Stomach (tissue), 8 donors: ENCODE measurements at regions not wholly inside any gene's neighbourhood (a gene's known extent, or its start where the extent isn't known, plus 50 kb on each side); places are given as distances from the start of the nearest gene placed in this dataset.
A peak's percentile ranks its signal among the peaks of the same experiment; 100 is the strongest.

Source experiments
- DNase-seq, 2 donors: peaks; one replicate each; pipeline versions ENCODE4 v3.0.0 to v3.0.0-alpha.2; 2013 to 2019
- H3K27ac ChIP-seq, 5 donors: fragments of 200-600 bp in 4 of 5; sonication (generic) in 4 of 5; one replicate each; pipeline ENCODE4 v1.5.1; 2013 to 2019; ENCODE audit warnings: mild to moderate bottlenecking in 1 of 5, moderate library complexity in 1 of 5
- H3K27me3 ChIP-seq, 3 donors: fragments of 200-600 bp; sonication (generic); one replicate each; pipeline ENCODE4 v1.5.1; 2017 to 2019; ENCODE audit warnings: mixed run types in 1 of 3
- H3K36me3 ChIP-seq, 4 donors: fragments of 200-600 bp; sonication (generic); 1 replicate in 3 of 4; 2 replicates in 1 of 4; pipeline ENCODE4 v1.5.1; 2016 to 2019
- H3K4me1 ChIP-seq, 4 donors: fragments of 200-600 bp; sonication (generic); one replicate each; pipeline ENCODE4 v1.5.1; 2016 to 2019
- H3K4me3 ChIP-seq, 4 donors: fragments of 200-600 bp; sonication (generic) in 3 of 4; one replicate each; pipeline ENCODE4 v1.5.1; 2016 to 2019; ENCODE audit warnings: mild to moderate bottlenecking in 1 of 4
- H3K9me3 ChIP-seq, 4 donors: fragments of 200-600 bp; sonication (generic); one replicate each; pipeline ENCODE4 v1.5.1; 2016 to 2019
- EP300 ChIP-seq: sonication (generic); formaldehyde crosslinking; IDR thresholded peaks from one replicate; pipeline ENCODE4 v1.6.1; 2017; ENCODE audit warnings: antibody characterized with exemption
- POLR2A ChIP-seq, 4 donors: fragments of 450-650 bp; IDR thresholded peaks; one replicate each; pipeline ENCODE4 v1.6.1; 2016; ENCODE audit warnings: antibody characterized with exemption in 4 of 4, control low read depth in 2 of 4, mild to moderate bottlenecking in 1 of 4, moderate library complexity in 1 of 4
- POLR2AphosphoS5 ChIP-seq, 3 donors: sonication (generic); formaldehyde crosslinking; IDR thresholded peaks; one replicate each; pipeline ENCODE4 v1.6.1; 2016; ENCODE audit warnings: antibody characterized with exemption in 3 of 3
- WGBS, 5 donors: extraction: QIAGEN DNeasy Blood & Tissue Kit in 3 of 5; methylation state at CpG; one replicate each; pipeline versions ENCODE4 v1.1.5 to v1.1.7; 2013 to 2018; 5-methylcytosine and 5-hydroxymethylcytosine counted together
- intact Hi-C: fragments of 100-400 bp; cut with DNase I; formaldehyde crosslinking; loops from one replicate; pipeline ENCODE4 v1.15.1; 2023; ENCODE audit warnings: low total_unique reads
- TF ChIP-seq, protein P1 (sequence below), 7 experiments: fragments of 450-650 bp in 4 of 7; fragments of 200-600 bp in 3 of 7; sonication (generic) in 3 of 7; IDR thresholded peaks; one replicate each; pipeline ENCODE4 v1.5.1; 2016 to 2019; ENCODE audit warnings: antibody characterized with exemption in 7 of 7, control low read depth in 2 of 7, mild to moderate bottlenecking in 1 of 7
- donor health status: healthy with polysubstance abuse.
- donor health status: Bipolar disorder and iron deficiency.
- donor health status: healthy.

DNA sequence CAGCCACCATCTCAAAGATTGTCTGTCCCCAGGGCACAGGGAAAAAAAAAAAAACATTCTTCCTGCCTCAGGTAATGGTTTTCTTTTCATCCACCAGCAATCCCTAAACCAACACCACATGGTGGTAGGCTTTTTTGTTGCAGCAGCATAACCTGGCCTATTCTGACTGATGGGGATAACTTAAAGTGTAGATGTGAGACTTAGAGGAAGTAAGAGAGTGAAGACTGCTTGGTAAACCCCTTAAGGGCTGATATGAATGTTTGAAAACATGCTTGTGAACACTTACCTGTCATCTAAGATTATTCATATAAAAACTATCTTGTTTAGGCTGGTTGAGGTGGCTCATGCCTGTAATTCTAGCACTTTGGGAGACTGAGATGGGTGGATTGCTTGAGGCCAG is 130.2 kb upstream of the RAP1B start:
- no peak overlapping the region for H3K4me3 ChIP-seq
- no peak overlapping the region for H3K27ac ChIP-seq
- no peak for TF ChIP-seq POLR2AphosphoS5 (IDR thresholded peaks at IDR 0.05)
- no peak for TF ChIP-seq EP300
- TF ChIP-seq POLR2A (IDR thresholded peaks at IDR 0.05), result no peak
- TF ChIP-seq, protein P1, sequence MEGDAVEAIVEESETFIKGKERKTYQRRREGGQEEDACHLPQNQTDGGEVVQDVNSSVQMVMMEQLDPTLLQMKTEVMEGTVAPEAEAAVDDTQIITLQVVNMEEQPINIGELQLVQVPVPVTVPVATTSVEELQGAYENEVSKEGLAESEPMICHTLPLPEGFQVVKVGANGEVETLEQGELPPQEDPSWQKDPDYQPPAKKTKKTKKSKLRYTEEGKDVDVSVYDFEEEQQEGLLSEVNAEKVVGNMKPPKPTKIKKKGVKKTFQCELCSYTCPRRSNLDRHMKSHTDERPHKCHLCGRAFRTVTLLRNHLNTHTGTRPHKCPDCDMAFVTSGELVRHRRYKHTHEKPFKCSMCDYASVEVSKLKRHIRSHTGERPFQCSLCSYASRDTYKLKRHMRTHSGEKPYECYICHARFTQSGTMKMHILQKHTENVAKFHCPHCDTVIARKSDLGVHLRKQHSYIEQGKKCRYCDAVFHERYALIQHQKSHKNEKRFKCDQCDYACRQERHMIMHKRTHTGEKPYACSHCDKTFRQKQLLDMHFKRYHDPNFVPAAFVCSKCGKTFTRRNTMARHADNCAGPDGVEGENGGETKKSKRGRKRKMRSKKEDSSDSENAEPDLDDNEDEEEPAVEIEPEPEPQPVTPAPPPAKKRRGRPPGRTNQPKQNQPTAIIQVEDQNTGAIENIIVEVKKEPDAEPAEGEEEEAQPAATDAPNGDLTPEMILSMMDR (IDR thresholded peaks at IDR 0.05), result no peak
- peaks cover 0 to 4% (median 0%) of the 10 kb centered on the region in 4 donors for H3K4me1 ChIP-seq
- intact Hi-C loops, result no loop called here
- DNase-seq, result no peak
- no peaks in the 10 kb centered on the region for H3K27me3 ChIP-seq
- H3K36me3 ChIP-seq, result no peaks in the 10 kb centered on the region
- no peaks in the 10 kb centered on the region for H3K9me3 ChIP-seq

DNA sequence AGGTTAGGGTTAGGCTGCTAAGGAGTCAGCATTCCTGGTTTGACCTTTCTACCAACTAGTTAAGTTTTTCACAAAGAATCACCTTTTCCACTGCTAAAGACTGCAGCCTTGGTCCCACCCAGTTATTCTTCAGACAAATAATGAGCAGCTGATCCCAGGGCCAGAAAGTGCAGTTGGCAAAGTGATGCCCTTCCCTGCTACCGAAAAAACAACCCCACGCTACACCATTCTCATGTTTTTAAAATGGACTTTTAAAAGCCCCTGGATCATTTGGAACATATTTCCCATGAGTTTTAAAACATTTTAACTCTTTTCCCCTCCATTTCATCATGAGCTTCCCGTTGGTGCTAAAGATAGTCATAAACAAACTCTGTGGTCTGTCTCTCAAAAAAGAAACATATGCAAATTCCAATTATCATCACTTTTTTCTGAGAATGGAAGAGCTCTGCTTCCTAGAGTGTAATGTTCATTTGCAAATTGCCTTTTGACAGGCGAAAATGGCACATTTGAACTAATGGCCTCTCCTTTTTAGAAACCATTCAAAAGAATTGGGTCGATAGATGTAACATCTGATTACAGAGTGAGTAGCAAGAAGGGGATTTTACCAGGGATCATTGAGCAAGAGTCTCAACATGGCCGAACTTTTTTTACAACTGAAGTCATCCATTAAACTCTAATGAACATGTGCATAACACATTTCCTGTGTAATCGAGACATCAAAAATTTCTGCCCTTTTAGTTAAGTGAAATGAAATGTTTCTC is 129.3 kb upstream of the RAP1B start:
- DNase-seq, result no peak
- H3K36me3 ChIP-seq, result no peaks in the 10 kb centered on the region
- intact Hi-C loops, result no loop called here
- peaks cover 0 to 4% (median 0%) of the 10 kb centered on the region in 4 donors for H3K4me1 ChIP-seq
- no peaks in the 10 kb centered on the region for H3K27me3 ChIP-seq
- no peak overlapping the region for H3K4me3 ChIP-seq
- no peaks in the 10 kb centered on the region for H3K9me3 ChIP-seq
- H3K27ac ChIP-seq, result peak overlapping the region in 2 of 5 donors; percentile 1 to 11
- WGBS, 5 donors, result 61 to 66% (median 64%) methylated on average over 7 of the region's 7 CpGs
- TF ChIP-seq, protein P1 (IDR thresholded peaks at IDR 0.05), result no peak
- TF ChIP-seq EP300 (no peak), POLR2AphosphoS5 (IDR thresholded peaks at IDR 0.05) (no peak), POLR2A (IDR thresholded peaks at IDR 0.05) (no peak)

DNA sequence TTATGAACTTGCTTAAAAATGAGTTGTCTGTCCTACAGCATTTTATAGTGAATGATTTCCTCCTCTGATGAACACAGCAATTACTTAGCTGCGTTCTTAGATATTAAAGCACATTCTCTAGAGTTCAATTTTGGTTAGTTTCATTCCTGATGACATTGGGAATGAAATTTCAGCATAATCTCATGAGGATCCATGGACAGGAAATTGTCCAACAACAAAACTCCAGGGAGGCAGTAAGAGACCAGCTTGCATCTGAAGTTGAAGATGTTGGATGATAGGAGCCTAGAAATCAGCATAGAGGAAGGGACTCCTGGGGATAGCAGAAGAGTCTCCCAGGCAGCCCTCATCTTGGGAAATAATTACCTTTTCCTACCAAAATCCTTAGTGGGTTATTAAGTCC is 128.7 kb upstream of the RAP1B start:
- H3K4me1 ChIP-seq, result peaks cover 0 to 4% (median 0%) of the 10 kb centered on the region in 4 donors
- no peak for DNase-seq
- intact Hi-C loops, result no loop called here
- H3K36me3 ChIP-seq, result no peaks in the 10 kb centered on the region
- TF ChIP-seq POLR2AphosphoS5 (IDR thresholded peaks at IDR 0.05) (no peak), POLR2A (IDR thresholded peaks at IDR 0.05) (no peak), EP300 (no peak)
- TF ChIP-seq, protein P1 (IDR thresholded peaks at IDR 0.05), result no peak
- H3K27me3 ChIP-seq, result no peaks in the 10 kb centered on the region
- 38 to 90% (median 85%) methylated on average over 1 of the region's 1 CpG for WGBS, 5 donors
- H3K4me3 ChIP-seq, result no peak overlapping the region
- peak overlapping the region in 2 of 5 donors; percentile 1 to 22 for H3K27ac ChIP-seq
- no peaks in the 10 kb centered on the region for H3K9me3 ChIP-seq

DNA sequence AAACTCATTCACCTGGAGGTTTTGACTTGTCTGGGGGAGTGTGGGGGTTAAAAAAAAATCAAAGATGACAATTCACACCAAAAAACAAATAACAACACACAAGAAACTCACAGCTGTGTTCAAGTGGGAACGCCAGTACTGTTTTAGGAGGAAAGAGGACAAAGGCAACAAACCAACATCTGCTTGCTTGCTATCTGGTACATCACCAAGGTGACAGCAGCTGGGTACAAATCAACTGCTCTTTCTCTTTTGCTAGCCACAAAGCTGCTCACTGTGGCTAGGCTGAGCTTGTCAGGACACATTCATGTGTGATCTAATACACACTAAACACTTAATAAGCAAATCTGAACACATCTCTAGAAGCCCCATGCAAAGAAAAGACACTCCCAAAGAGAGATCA is 128.0 kb upstream of the RAP1B start:
- 56 to 84% (median 68%) methylated on average over 1 of the region's 1 CpG for WGBS, 5 donors
- peak in 1 of 2 donors; percentile 35 for DNase-seq

More for the DNA sequence above, 128.0 kb upstream of the RAP1B start:
- Histone ChIP-seq H3K9me3 (no peaks in the 10 kb centered on the region), H3K36me3 (no peaks in the 10 kb centered on the region), H3K27ac (peak overlapping the region in 1 of 5 donors; percentile 1), H3K4me3 (no peak overlapping the region), H3K4me1 (peaks cover 0 to 4% (median 0%) of the 10 kb centered on the region in 4 donors), H3K27me3 (no peaks in the 10 kb centered on the region)
- intact Hi-C loops, result no loop called here
- TF ChIP-seq EP300, result no peak
- no peak for TF ChIP-seq POLR2AphosphoS5 (IDR thresholded peaks at IDR 0.05)
- TF ChIP-seq, protein P1 (IDR thresholded peaks at IDR 0.05), result no peak
- TF ChIP-seq POLR2A (IDR thresholded peaks at IDR 0.05), result no peak
